Large intestine (tissue), 3 donors: ENCODE measurements at regions not wholly inside any gene's neighbourhood (a gene's known extent, or its start where the extent isn't known, plus 50 kb on each side); places are given as distances from the start of the nearest gene placed in this dataset.

Experiments used
- DNase-seq, 2 donors: peaks; one replicate each; pipeline versions ENCODE4 v3.0.0 to v3.0.0-alpha.2; 2013
- H3K27ac ChIP-seq: one replicate; pipeline ENCODE4 v1.5.1; 2013; ENCODE audit warnings: low read length
- H3K27me3 ChIP-seq: 2 replicates; pipeline ENCODE4 v1.6.1; 2013; ENCODE audit warnings: low read length; ENCODE audit not compliant: control insufficient read depth, insufficient read depth
- H3K36me3 ChIP-seq: 2 replicates; pipeline ENCODE4 v1.6.1; 2013; ENCODE audit warnings: low read length; ENCODE audit not compliant: control insufficient read depth, insufficient read depth
- H3K4me1 ChIP-seq: one replicate; pipeline ENCODE4 v1.6.1; 2013; ENCODE audit warnings: low read length; ENCODE audit not compliant: control insufficient read depth, insufficient read depth
- H3K4me3 ChIP-seq: one replicate; pipeline ENCODE4 v1.5.1; 2013; ENCODE audit warnings: low read length
- H3K9me3 ChIP-seq: one replicate; pipeline ENCODE4 v1.6.1; 2013; ENCODE audit warnings: mild to moderate bottlenecking, low read depth, low read length, moderate library complexity; ENCODE audit not compliant: control insufficient read depth
- WGBS: methylation state at CpG from one replicate; pipeline ENCODE4 v1.1.5; 2013; ENCODE audit warnings: low lambda C conversion rate; ENCODE audit not compliant: insufficient coverage; 5-methylcytosine and 5-hydroxymethylcytosine counted together

GRCh38 chr1:22196041-22196440, 53.1 kb upstream of the WNT4 start:
- H3K9me3 ChIP-seq, result no peaks in the 10 kb centered on the region
- no peak overlapping the region for H3K4me3 ChIP-seq
- WGBS, result no CpG with 5 or more reads among the region's 3 CpGs
- H3K36me3 ChIP-seq, result no peaks in the 10 kb centered on the region
- no peak for DNase-seq
- no peak overlapping the region for H3K27ac ChIP-seq
- H3K4me1 ChIP-seq, result no peaks in the 10 kb centered on the region
- no peaks in the 10 kb centered on the region for H3K27me3 ChIP-seq

GRCh38 chr1:22196641-22197040, 53.7 kb upstream of the WNT4 start:
- no peaks in the 10 kb centered on the region for H3K9me3 ChIP-seq
- H3K27ac ChIP-seq, result no peak overlapping the region
- H3K4me3 ChIP-seq, result no peak overlapping the region
- DNase-seq, result no peak
- H3K4me1 ChIP-seq, result no peaks in the 10 kb centered on the region
- H3K27me3 ChIP-seq, result no peaks in the 10 kb centered on the region
- no CpG with 5 or more reads among the region's 6 CpGs for WGBS
- H3K36me3 ChIP-seq, result no peaks in the 10 kb centered on the region

DNA sequence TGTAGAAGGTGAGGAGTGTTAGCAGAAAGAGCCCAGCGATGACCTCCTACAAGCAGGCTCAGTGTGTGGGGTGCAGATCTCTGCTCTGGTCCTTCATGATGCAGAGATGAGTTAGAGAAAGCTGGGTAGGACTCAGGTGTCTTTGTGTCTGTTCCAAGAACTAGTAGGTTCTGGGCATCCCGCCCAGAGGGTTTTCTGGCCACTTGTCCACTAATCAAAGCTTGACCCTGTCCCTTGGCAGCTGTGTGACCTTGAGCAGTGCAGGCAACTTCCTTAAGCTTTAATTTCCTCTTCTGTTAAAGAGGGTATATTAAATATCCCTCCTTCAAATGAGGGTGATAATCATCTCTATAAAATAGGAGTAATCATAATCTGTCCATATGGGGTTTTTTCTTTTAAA, 54.7 kb upstream of the WNT4 start:
- no peaks in the 10 kb centered on the region for H3K36me3 ChIP-seq
- no peak overlapping the region for H3K4me3 ChIP-seq
- H3K4me1 ChIP-seq, result no peaks in the 10 kb centered on the region
- no CpG with 5 or more reads among the region's 2 CpGs for WGBS
- H3K27ac ChIP-seq, result no peak overlapping the region
- no peaks in the 10 kb centered on the region for H3K9me3 ChIP-seq
- no peak for DNase-seq
- H3K27me3 ChIP-seq, result peaks cover 1% of the 10 kb centered on the region

DNA sequence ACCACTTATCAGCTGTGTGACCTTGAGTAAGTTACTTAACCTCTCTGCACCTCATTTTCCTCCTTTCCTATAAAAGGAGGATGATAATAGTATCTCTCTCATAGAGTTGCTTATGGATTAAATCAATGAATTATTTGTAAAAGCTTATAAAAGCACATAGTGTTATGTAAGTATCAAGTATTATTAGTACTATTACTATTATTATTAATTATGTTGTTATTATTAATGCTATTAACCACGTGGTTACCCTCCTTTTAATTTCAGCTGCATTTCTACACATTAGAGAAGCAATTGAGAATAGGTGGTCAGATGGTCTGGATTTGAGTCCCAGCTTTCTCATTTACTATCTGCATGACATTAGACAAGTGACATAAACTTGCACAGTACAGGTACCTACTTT, 58.1 kb upstream of the WNT4 start:
- no peak overlapping the region for H3K4me3 ChIP-seq
- no peak overlapping the region for H3K27ac ChIP-seq
- H3K4me1 ChIP-seq, result no peaks in the 10 kb centered on the region
- no peaks in the 10 kb centered on the region for H3K36me3 ChIP-seq
- WGBS, result 43% methylated on average over 1 of the region's 1 CpG
- no peaks in the 10 kb centered on the region for H3K9me3 ChIP-seq
- DNase-seq, result no peak
- H3K27me3 ChIP-seq, result peaks cover 8% of the 10 kb centered on the region

- no peaks in the 10 kb centered on the region for H3K9me3 ChIP-seq
- H3K4me1 ChIP-seq, result no peaks in the 10 kb centered on the region
- no peak overlapping the region for H3K4me3 ChIP-seq
- no peaks in the 10 kb centered on the region for H3K36me3 ChIP-seq
- no CpG with 5 or more reads among the region's 1 CpG for WGBS
- no peak overlapping the region for H3K27ac ChIP-seq
- peaks cover 22% of the 10 kb centered on the region for H3K27me3 ChIP-seq
- DNase-seq, result no peak
These were observed 60.4 kb upstream of the WNT4 start for GRCh38 chr1:22203335-22203734.

- WGBS, result no CpG with 5 or more reads among the region's 11 CpGs
- H3K27ac ChIP-seq, result no peak overlapping the region
- H3K9me3 ChIP-seq, result no peaks in the 10 kb centered on the region
- peaks cover 31% of the 10 kb centered on the region for H3K27me3 ChIP-seq
- no peak for DNase-seq
- H3K36me3 ChIP-seq, result no peaks in the 10 kb centered on the region
- H3K4me1 ChIP-seq, result no peaks in the 10 kb centered on the region
- no peak overlapping the region for H3K4me3 ChIP-seq
These were observed 61.4 kb upstream of the WNT4 start for GRCh38 chr1:22204057-22204840.

GRCh38 chr1:22204989-22205913, 62.4 kb upstream of the WNT4 start:
- DNase-seq, result no peak
- 100% methylated on average over 1 of the region's 15 CpGs for WGBS
- Histone ChIP-seq H3K9me3 (no peaks in the 10 kb centered on the region), H3K27me3 (peaks cover 41% of the 10 kb centered on the region), H3K27ac (no peak overlapping the region), H3K36me3 (no peaks in the 10 kb centered on the region), H3K4me3 (no peak overlapping the region), H3K4me1 (no peaks in the 10 kb centered on the region)

DNA sequence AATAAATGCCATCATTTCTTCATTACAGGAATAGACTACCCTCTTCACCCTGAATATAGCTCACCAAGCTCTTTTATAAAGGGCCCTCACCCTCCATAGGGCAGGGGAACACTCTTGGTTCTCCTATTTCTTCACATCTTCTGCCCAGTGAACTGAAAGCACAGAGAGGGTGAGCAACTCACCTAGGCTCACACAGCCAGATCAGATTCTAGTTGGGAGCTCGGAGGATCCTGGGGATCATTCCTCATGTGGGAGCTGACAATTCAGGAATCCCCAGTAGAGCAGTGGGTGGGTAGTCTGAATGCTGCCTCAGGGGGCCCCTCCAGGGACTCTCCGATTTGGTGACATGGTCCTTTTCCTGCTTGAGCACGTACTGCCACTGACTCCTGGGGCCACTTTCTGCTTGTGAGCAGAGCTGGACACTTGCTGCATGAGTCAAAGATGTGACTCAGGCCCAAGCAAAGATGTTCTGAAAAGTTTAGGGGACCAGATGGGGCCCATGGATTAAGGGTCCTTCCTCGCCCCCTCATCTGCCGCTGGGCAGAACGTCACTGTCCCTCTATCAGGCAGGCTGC, 63.7 kb upstream of the WNT4 start:
- DNase-seq, result no peak
- Histone ChIP-seq H3K36me3 (no peaks in the 10 kb centered on the region), H3K4me3 (no peak overlapping the region), H3K27me3 (peaks cover 55% of the 10 kb centered on the region), H3K9me3 (no peaks in the 10 kb centered on the region), H3K27ac (no peak overlapping the region), H3K4me1 (no peaks in the 10 kb centered on the region)
- WGBS, result no CpG with 5 or more reads among the region's 6 CpGs

DNA sequence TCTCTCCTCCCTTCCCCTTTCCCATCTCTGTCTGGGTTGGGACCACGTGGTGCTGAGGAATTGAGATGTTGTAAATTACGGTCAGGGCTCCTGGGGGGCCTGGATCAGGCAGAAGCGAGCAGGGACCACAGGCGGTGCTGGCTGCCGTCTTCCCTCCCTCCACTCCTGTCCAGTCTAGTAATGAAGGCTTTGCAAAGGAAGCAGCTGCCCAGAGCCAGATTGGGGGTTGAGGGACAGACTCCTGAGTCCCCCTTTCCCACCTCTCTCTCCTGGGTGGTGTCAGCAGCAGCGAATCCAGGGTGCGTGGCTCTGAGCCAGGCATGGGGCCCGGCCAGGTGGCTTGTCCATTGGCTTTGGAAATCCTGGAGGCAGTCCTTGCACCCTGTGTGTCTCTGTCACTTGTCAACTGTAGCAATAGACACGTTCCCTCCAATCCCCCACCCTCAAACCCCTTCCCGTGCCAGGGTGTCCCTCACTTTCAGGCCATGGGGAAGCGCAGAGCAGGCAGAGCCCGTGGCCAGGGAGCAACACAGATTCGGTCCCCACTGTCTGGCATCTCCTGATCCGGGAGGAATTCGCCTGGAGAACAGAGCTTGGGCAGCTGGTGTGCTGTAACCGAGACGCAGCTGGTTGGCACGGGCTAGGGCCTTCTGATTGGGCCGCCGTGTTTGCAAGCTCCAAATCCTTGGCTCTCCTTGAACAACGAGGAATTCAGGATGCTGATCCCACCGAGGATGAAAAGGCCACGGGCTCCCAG, 64.8 kb upstream of the WNT4 start:
- H3K4me1 ChIP-seq, result no peaks in the 10 kb centered on the region
- H3K36me3 ChIP-seq, result no peaks in the 10 kb centered on the region
- no peaks in the 10 kb centered on the region for H3K9me3 ChIP-seq
- no peak for DNase-seq
- no peak overlapping the region for H3K4me3 ChIP-seq
- H3K27ac ChIP-seq, result no peak overlapping the region
- peaks cover 64% of the 10 kb centered on the region for H3K27me3 ChIP-seq
- no CpG with 5 or more reads among the region's 23 CpGs for WGBS
